K562 (cell line): ENCODE measurements at regions not wholly inside any gene's neighbourhood (a gene's known extent, or its start where the extent isn't known, plus 50 kb on each side); places are given as distances from the start of the nearest gene placed in this dataset.

ENCODE experiments used
- ATAC-seq: fragments of 200-7000 bp; cut with Tn5 transposase; 3 replicates; pipeline ENCODE4 v1.9.1; 2020; ENCODE audit warnings: moderate library complexity
- BruUV-seq: library from RNA; stranded (reverse); fragments of 400-500 nt; replicated peaks from 2 replicates; lab custom pipeline; 2021; lab: Mats Ljungman, UMichigan
- CTCF ChIA-PET: fragments of 300-600 bp; formaldehyde crosslinking; extraction: SDS; loops from one replicate; lab custom pipeline; 2021; ENCODE audit warnings: low intra/inter-chr PET ratio; lab: Yijun Ruan, JAX
- POLR2A ChIA-PET: fragments of 300-600, 350-650 bp; sonication (Branson Sonifier 250); formaldehyde crosslinking; extraction: SDS; loops from one replicate; lab custom pipeline; 2021; ENCODE audit warnings: antibody characterized with exemption, inconsistent platforms; lab: Yijun Ruan, JAX
- DNase-seq, 4 experiments: peaks; one replicate each; pipeline versions ENCODE4 v3.0.0 to v3.0.0-alpha.2; 2011 to 2018; ENCODE audit warnings: low spot score in 3 of 4, mixed read lengths in 3 of 4; ENCODE audit errors: extremely low read depth in 1 of 4
- FAIRE-seq: peaks from 2 replicates; lab custom pipeline; 2011; peaks lifted over from hg19 to GRCh38; lab: Jason Lieb, UNC
- H2AFZ ChIP-seq: 2 replicates; pipeline ENCODE4 v1.6.0; 2011; ENCODE audit warnings: low read depth, low read length, control low read depth, inconsistent platforms
- H3K27ac ChIP-seq: fragments of 200-600 bp; 3 replicates; pipeline ENCODE4 v1.8.0; 2011; ENCODE audit warnings: low read depth, mild to moderate bottlenecking, control low read depth, inconsistent platforms, low read length, moderate library complexity, mixed read lengths; ENCODE audit errors: extremely low read depth
- H3K27me3 ChIP-seq, 2 experiments: fragments of 300-600 bp in 1 of 2; 2 replicates in 1 of 2; 3 replicates in 1 of 2; pipeline versions ENCODE4 v1.6.0 to v1.8.0; 2011; ENCODE audit warnings: inconsistent platforms in 2 of 2, low read length in 2 of 2, mild to moderate bottlenecking in 1 of 2, mixed read lengths in 1 of 2, moderate library complexity in 1 of 2; ENCODE audit not compliant: control insufficient read depth in 2 of 2, insufficient read depth in 2 of 2
- H3K36me3 ChIP-seq: fragments of 300-600 bp; 3 replicates; pipeline ENCODE4 v1.8.0; 2011; ENCODE audit warnings: mild to moderate bottlenecking, low read length, inconsistent platforms; ENCODE audit not compliant: control insufficient read depth, insufficient read depth
- H3K4me1 ChIP-seq, 2 experiments: fragments of 200-600 bp in 1 of 2; replicated peaks in 1 of 2; 2 replicates in 1 of 2; 3 replicates in 1 of 2; pipeline versions ENCODE4 v1.5.1 to v1.8.0; 2011; ENCODE audit warnings: inconsistent platforms in 2 of 2, low read length in 2 of 2, mild to moderate bottlenecking in 1 of 2, mixed read lengths in 1 of 2, moderate library complexity in 1 of 2; ENCODE audit not compliant: control insufficient read depth in 2 of 2, insufficient read depth in 2 of 2
- H3K4me2 ChIP-seq: 2 replicates; pipeline ENCODE4 v1.6.1; 2011; ENCODE audit warnings: low read length, control low read depth, inconsistent platforms, mixed read lengths; ENCODE audit not compliant: insufficient read depth
- H3K4me3 ChIP-seq: fragments of 200-600 bp; sonication (generic), shearing (Covaris generic); 2 replicates; pipeline ENCODE4 v1.5.1; 2016; ENCODE audit warnings: control low read depth, inconsistent platforms
- H3K79me2 ChIP-seq: fragments of 200-600 bp; 3 replicates; pipeline ENCODE4 v1.8.0; 2011; ENCODE audit warnings: low read length, inconsistent platforms; ENCODE audit not compliant: control insufficient read depth, insufficient read depth
- H3K9ac ChIP-seq, 2 experiments: 2 replicates each; pipeline versions ENCODE4 v1.6.0 to v1.6.1; 2011; ENCODE audit warnings: low read depth in 2 of 2, low read length in 2 of 2, control low read depth in 1 of 2, inconsistent platforms in 1 of 2, mild to moderate bottlenecking in 1 of 2, mixed read lengths in 1 of 2; ENCODE audit not compliant: insufficient read depth in 1 of 2
- H3K9me1 ChIP-seq: one replicate; pipeline ENCODE4 v1.6.0; 2011; ENCODE audit warnings: inconsistent platforms, mild to moderate bottlenecking, low read length, moderate library complexity; ENCODE audit not compliant: control insufficient read depth, insufficient read depth
- H3K9me3 ChIP-seq: replicated peaks from 2 replicates; pipeline ENCODE4 v1.5.1; 2011; ENCODE audit warnings: low read depth, low read length, inconsistent platforms; ENCODE audit not compliant: control insufficient read depth, insufficient read depth
- H4K20me1 ChIP-seq: replicated peaks from 2 replicates; pipeline ENCODE4 v1.6.1; 2011; ENCODE audit warnings: low read length, inconsistent platforms, mixed read lengths; ENCODE audit not compliant: control insufficient read depth, insufficient read depth
- ATF7 ChIP-seq: fragments of 450-650 bp; IDR thresholded peaks from 2 replicates; pipeline ENCODE4 v1.7.1; 2014; ENCODE audit warnings: mild to moderate bottlenecking, moderate library complexity
- JUNB ChIP-seq: fragments of 450-650 bp; formaldehyde crosslinking; conservative IDR thresholded peaks from 2 replicates; pipeline ENCODE4 v1.4.0; 2020; ENCODE audit warnings: mild to moderate bottlenecking
- NCOA4 ChIP-seq: fragments of 450-650 bp; IDR thresholded peaks from 2 replicates; pipeline ENCODE4 v1.6.1; 2018; ENCODE audit warnings: mild to moderate bottlenecking; ENCODE audit not compliant: partially characterized antibody
- WGBS: fragments of 100-300 bp; shearing (Covaris generic); methylation state at CpG from one replicate; pipeline ENCODE4 v1.1.6; 2016; ENCODE audit warnings: low coverage, mixed read lengths; ENCODE audit not compliant: insufficient coverage; ENCODE audit errors: missing lambda C conversion rate; 5-methylcytosine and 5-hydroxymethylcytosine counted together
- in situ Hi-C: fragments of 300-500 bp; cut with MboI; formaldehyde crosslinking; loops from 4 replicates; pipeline ENCODE4 v1.15.0; 2018; ENCODE audit warnings: inconsistent platforms, mixed read lengths
- intact Hi-C: fragments of 100-400 bp; cut with micrococcal nuclease; formaldehyde crosslinking; loops from 2 replicates; pipeline ENCODE4 v1.14.2; 2022
- TF ChIP-seq, protein P1 (sequence below): fragments of 250-450 bp; sonication (Bioruptor Pico); IDR thresholded peaks from 2 replicates; pipeline ENCODE4 v1.5.0; 2021; ENCODE audit warnings: mild to moderate bottlenecking, moderate library complexity
- TF ChIP-seq, protein P2 (sequence below), 2 experiments: fragments of 450-650 bp in 1 of 2; sonication (generic) in 1 of 2; formaldehyde crosslinking in 1 of 2; IDR thresholded peaks in 1 of 2; conservative IDR thresholded peaks in 1 of 2; 2 replicates each; pipeline versions ENCODE4 v1.6.1 to v1.8.1; 2016 to 2023; ENCODE audit warnings: mild to moderate bottlenecking in 2 of 2, moderate library complexity in 2 of 2, inconsistent platforms in 1 of 2, missing genetic modification reagents in 1 of 2

DNA sequence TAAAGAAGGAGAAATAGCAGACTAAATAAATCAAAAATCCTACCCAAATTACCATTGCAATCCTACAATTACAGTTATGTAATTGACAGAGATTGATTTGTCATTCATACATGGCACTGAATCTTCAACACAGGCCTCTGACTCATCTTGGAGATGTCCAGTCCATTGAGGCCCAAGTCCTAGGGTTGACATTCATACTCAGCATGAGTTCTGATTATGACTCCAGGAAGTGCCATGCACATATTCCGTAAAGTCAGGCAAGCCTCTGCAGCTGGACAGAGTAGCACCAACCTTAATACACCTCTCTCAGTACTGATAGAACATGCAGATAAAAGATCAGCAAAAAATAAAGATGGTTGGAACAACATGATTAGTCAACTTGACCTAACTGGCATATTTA, 353.7 kb upstream of the NFE2L3 start (continued):
- TF ChIP-seq, protein P1, sequence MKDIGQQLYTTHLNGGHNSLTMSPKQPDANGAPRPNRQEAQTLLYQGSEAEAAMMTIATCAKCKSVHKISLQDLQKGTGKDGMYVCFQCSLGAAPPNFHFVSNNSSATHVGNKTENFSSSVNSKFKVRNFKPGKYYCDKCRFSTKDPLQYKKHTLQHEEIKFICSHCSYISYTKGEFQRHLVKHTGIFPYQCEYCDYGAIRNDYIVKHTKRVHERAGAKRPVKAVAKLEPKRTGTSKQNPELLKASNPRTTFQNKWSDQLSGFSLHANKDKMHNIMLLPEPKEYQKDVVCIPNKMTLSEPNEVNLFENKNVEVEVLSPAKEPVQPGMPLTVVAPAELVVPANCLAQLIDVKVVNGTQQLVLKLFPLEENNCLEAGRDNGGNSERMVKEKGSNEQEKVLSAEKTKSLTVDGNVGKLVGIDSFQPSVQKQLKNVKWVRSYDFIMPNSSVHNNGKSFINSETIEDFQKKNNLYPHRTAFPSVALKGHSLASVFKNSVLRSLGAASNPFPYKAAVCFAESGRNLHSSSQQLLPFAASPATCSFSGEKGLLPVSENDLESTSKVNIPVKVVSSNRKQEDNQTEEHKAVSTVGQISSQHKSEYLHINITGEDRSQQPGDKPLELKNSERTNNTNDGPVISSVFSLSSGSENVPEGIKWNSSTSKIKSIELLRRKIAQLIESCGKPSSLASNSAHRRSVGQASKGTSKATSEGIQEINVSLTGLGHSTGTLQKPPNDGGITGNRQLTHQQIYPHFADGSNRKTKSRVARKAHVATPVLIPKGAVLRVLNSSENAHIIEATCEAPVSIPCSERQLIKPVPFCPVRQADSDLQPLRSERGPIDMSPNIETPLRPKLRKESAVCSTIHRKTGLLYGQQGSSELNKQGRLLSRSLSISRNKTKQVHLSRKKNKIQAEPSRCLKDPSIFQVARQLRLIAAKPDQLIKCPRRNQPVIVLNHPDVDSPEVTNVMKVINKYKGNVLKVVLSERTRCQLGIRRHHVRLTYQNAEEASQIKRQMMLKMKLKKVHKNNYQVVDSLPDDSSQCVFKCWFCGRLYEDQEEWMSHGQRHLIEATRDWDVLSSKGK: no peak
- TF ChIP-seq, all 486 proteins: peak for 0

DNA sequence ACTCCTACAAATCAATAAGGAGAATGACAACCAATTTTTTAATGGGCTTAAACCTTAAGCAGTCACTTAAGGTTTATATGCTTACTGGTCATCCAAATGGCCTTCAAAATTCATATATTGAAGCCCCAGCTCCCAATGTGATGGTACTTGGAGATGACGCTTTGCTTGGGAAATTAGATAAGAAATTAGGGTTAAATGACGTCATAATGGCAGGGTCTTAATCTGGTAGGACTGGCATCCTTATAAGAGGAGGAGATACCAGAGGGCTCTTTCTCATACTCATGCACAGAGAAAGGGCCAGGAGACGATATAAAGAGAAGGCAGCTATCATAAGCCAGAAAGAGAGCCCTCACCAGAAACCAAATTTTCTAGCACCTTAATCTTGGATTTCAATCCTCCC, 350.8 kb upstream of the NFE2L3 start:
- Histone ChIP-seq H3K4me3 (no peak overlapping the region), H3K79me2 (no peaks in the 10 kb centered on the region), H3K9me1 (no peaks in the 10 kb centered on the region), H2AFZ (no peak overlapping the region), H3K27me3 (peaks cover 3 to 17% of the 10 kb centered on the region in 2 experiments), H4K20me1 (no peaks in the 10 kb centered on the region), H3K4me2 (no peak overlapping the region), H3K36me3 (no peaks in the 10 kb centered on the region), H3K9ac (no peak overlapping the region), H3K27ac (no peak overlapping the region), H3K9me3 (no peaks in the 10 kb centered on the region)
- DNase-seq (no peak), FAIRE-seq (no peak), ATAC-seq (no peak)
- ChIA-PET POLR2A (interaction anchor here (0.6 to 0.9 kb wide), 2 partner anchors 16 to 425 kb away, joined by 3 read pairs; no protein-coding TSS in a partner anchor), CTCF (no interaction called here)
- BruUV-seq: no TSS peak
- 0% methylated on average over 3 of the region's 3 CpGs for WGBS
- intact Hi-C loops: no loop called here
- TF ChIP-seq NCOA4 (no peak), JUNB (CRISPR knock-in tag) (0 out of 2 replicates have a peak, but pooled peaks have one; percentile 10), ATF7 (peak; percentile 38; the same call in 1 of the 2 replicates)
- TF ChIP-seq, protein P2, sequence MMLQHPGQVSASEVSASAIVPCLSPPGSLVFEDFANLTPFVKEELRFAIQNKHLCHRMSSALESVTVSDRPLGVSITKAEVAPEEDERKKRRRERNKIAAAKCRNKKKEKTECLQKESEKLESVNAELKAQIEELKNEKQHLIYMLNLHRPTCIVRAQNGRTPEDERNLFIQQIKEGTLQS (IDR thresholded peaks at IDR 0.05): peak; percentile 42; the same call in 1 of the 2 replicates
- TF ChIP-seq, protein P2 (CRISPR knock-in tag; conservative IDR thresholded peaks at IDR 0.05): no peak
- TF ChIP-seq, all 486 proteins: peak for 3
- H3K4me1 ChIP-seq: no peaks in the 10 kb centered on the region
- in situ Hi-C loops: no loop called here
